Endothelial cell of umbilical vein (primary cell): ENCODE measurements at regions not wholly inside any gene's neighbourhood (a gene's known extent, or its start where the extent isn't known, plus 50 kb on each side); places are given as distances from the start of the nearest gene placed in this dataset.

Source experiments
- BruUV-seq: library from RNA; stranded (reverse); fragments of 400-500 nt; replicated peaks from 2 replicates; lab custom pipeline; 2021; lab: Mats Ljungman, UMichigan
- CTCF ChIA-PET: fragments of 300-600, 350-600 bp; sonication (Branson Sonifier 250); formaldehyde crosslinking; loops from one replicate; lab custom pipeline; 2021; ENCODE audit warnings: antibody characterized with exemption, inconsistent platforms; lab: Charles Lee
- POLR2A ChIA-PET: fragments of 300-600, 350-600 bp; sonication (Branson Sonifier 250); formaldehyde crosslinking; loops from one replicate; lab custom pipeline; 2021; ENCODE audit warnings: antibody characterized with exemption, inconsistent platforms; lab: Charles Lee
- DNase-seq: peaks from one replicate; pipeline ENCODE4 v3.0.0-alpha.2; 2011; ENCODE audit warnings: low read depth, low spot score
- FAIRE-seq: peaks from 2 replicates; lab custom pipeline; 2011; peaks lifted over from hg19 to GRCh38; lab: Jason Lieb, UNC
- H2AFZ ChIP-seq: 2 replicates; pipeline ENCODE4 v1.6.0; 2012; ENCODE audit warnings: low read depth, low read length, control low read depth, inconsistent platforms
- H3K27ac ChIP-seq: 2 replicates; pipeline ENCODE4 v1.5.1; 2011; ENCODE audit warnings: low read depth, mild to moderate bottlenecking, control low read depth, low read length, moderate library complexity; ENCODE audit not compliant: insufficient read depth
- H3K27me3 ChIP-seq, 2 experiments: 2 replicates each; pipeline versions ENCODE4 v1.6.0 to v1.6.1; 2011; ENCODE audit warnings: low read length in 2 of 2, mixed read lengths in 1 of 2; ENCODE audit not compliant: control insufficient read depth in 2 of 2, insufficient read depth in 2 of 2
- H3K36me3 ChIP-seq, 2 experiments: 2 replicates in 1 of 2; 3 replicates in 1 of 2; pipeline ENCODE4 v1.5.1; 2011; ENCODE audit warnings: low read length in 2 of 2, mild to moderate bottlenecking in 1 of 2, moderate library complexity in 1 of 2; ENCODE audit not compliant: control insufficient read depth in 2 of 2, insufficient read depth in 2 of 2; ENCODE audit errors: extremely low read depth in 1 of 2
- H3K4me1 ChIP-seq: 3 replicates; pipeline ENCODE4 v1.5.1; 2011; ENCODE audit warnings: mild to moderate bottlenecking, low read length; ENCODE audit not compliant: control insufficient read depth, insufficient read depth; ENCODE audit errors: extremely low read depth
- H3K4me2 ChIP-seq: 2 replicates; pipeline ENCODE4 v1.6.1; 2011; ENCODE audit warnings: low read length, control low read depth, mixed read lengths; ENCODE audit not compliant: insufficient read depth
- H3K4me3 ChIP-seq, 3 experiments: fragments of 200-600 bp in 1 of 3; sonication (generic), shearing (Covaris generic) in 1 of 3; replicated peaks in 1 of 3; 2 replicates each; pipeline ENCODE4 v1.5.1; 2011 to 2016; ENCODE audit warnings: control low read depth in 3 of 3, low read length in 3 of 3, mild to moderate bottlenecking in 2 of 3, inconsistent platforms in 1 of 3, low read depth in 1 of 3, moderate library complexity in 1 of 3; ENCODE audit not compliant: insufficient read depth in 1 of 3
- H3K79me2 ChIP-seq: 2 replicates; pipeline ENCODE4 v1.6.0; 2012; ENCODE audit warnings: low read length, inconsistent platforms; ENCODE audit not compliant: control insufficient read depth, insufficient read depth
- H3K9ac ChIP-seq: replicated peaks from 2 replicates; pipeline ENCODE3; 2011; ENCODE audit warnings: low read length, control low read depth; ENCODE audit not compliant: insufficient read depth; ENCODE audit errors: extremely low read depth
- H3K9me1 ChIP-seq: replicated peaks from 3 replicates; pipeline ENCODE4 v1.6.0; 2011; ENCODE audit warnings: mild to moderate bottlenecking, low read length; ENCODE audit not compliant: control insufficient read depth, insufficient read depth; ENCODE audit errors: extremely low read depth
- H3K9me3 ChIP-seq: replicated peaks from 2 replicates; pipeline ENCODE4 v1.5.1; 2012; ENCODE audit warnings: low read length, inconsistent platforms; ENCODE audit not compliant: control insufficient read depth, insufficient read depth
- H4K20me1 ChIP-seq: replicated peaks from 2 replicates; pipeline ENCODE3; 2011; ENCODE audit warnings: mild to moderate bottlenecking, low read length; ENCODE audit not compliant: control insufficient read depth, insufficient read depth; ENCODE audit errors: extremely low read depth
- CTCF ChIP-seq, 2 donors: IDR thresholded peaks; 1 replicate in 1 of 2; 2 replicates in 1 of 2; pipeline ENCODE4 v1.5.1; 2011; ENCODE audit warnings: low read length in 2 of 2, mild to moderate bottlenecking in 2 of 2, moderate library complexity in 2 of 2, control low read depth in 1 of 2, inconsistent platforms in 1 of 2, low read depth in 1 of 2; ENCODE audit not compliant: insufficient read depth in 1 of 2; ENCODE audit errors: extremely low read depth in 1 of 2
- EZH2 ChIP-seq: IDR thresholded peaks from 2 replicates; pipeline ENCODE4 v1.6.1; 2012; ENCODE audit warnings: borderline replicate concordance, low read depth, mild to moderate bottlenecking, moderate library complexity, low read length, inconsistent platforms; ENCODE audit not compliant: severe bottlenecking
- FOS ChIP-seq: IDR thresholded peaks from 2 replicates; pipeline ENCODE4 v1.6.1; 2011; ENCODE audit warnings: mild to moderate bottlenecking, low read length, moderate library complexity, borderline replicate concordance; ENCODE audit not compliant: insufficient read depth
- GATA2 ChIP-seq: IDR thresholded peaks from 2 replicates; pipeline ENCODE4 v1.7.0; 2011; ENCODE audit warnings: low read depth, mild to moderate bottlenecking, moderate library complexity, mixed read lengths, low read length; ENCODE audit not compliant: insufficient read length, insufficient read depth
- JUN ChIP-seq: IDR thresholded peaks from 2 replicates; pipeline ENCODE4 v1.6.1; 2011; ENCODE audit warnings: borderline replicate concordance, low read depth; ENCODE audit not compliant: insufficient read length, insufficient read depth
- MAX ChIP-seq: IDR thresholded peaks from 2 replicates; pipeline ENCODE4 v1.6.1; 2011; ENCODE audit not compliant: insufficient read depth, insufficient read length
- MYC ChIP-seq: IDR thresholded peaks from one replicate; pipeline ENCODE4 v1.6.1; 2011; ENCODE audit warnings: mild to moderate bottlenecking, low read depth, low read length
- POLR2A ChIP-seq: IDR thresholded peaks from 2 replicates; pipeline ENCODE4 v1.6.1; 2012; ENCODE audit warnings: low read depth, mild to moderate bottlenecking, control low read depth, low read length
- POLR2AphosphoS5 ChIP-seq: IDR thresholded peaks from 2 replicates; pipeline ENCODE4 v1.6.1; 2012; ENCODE audit warnings: low read depth, mild to moderate bottlenecking, control low read depth, low read length, moderate library complexity; ENCODE audit not compliant: insufficient read depth
- dilution Hi-C: fragments of 300-500 bp; cut with MboI; formaldehyde crosslinking; loops from one replicate; pipeline ENCODE4 v1.15.0; 2019; ENCODE audit warnings: low sequenced_read_pairs; ENCODE audit not compliant: extremely low pct_ligation_motif_present
- intact Hi-C: fragments of 100-400 bp; cut with micrococcal nuclease; formaldehyde crosslinking; loops from one replicate; pipeline ENCODE4 v1.10.0; 2022

GRCh38 chr15:95377258-95377852 lies 953.1 kb upstream of the NR2F2 start:
- POLR2A ChIA-PET = no interaction called here
- H3K79me2 ChIP-seq = no peaks in the 10 kb centered on the region
- no peak overlapping the region for H3K4me2 ChIP-seq
- H3K4me3 ChIP-seq = no peak overlapping the region
- no peak overlapping the region for H2AFZ ChIP-seq
- H4K20me1 ChIP-seq = no peaks in the 10 kb centered on the region
- CTCF ChIA-PET = no interaction called here
- H3K9me1 ChIP-seq = no peaks in the 10 kb centered on the region
- H3K27ac ChIP-seq = no peak overlapping the region
- intact Hi-C loops (no loop called here), dilution Hi-C loops (no loop called here)
- no TSS peak for BruUV-seq
- H3K27me3 ChIP-seq = no peaks in the 10 kb centered on the region
- TF ChIP-seq MYC (no peak), EZH2 (no peak), FOS (no peak), CTCF (IDR thresholded peaks at IDR 0.05; ENCODE audit: extremely low read depth in 1 of 2, insufficient read depth in 1 of 2, low read depth in 1 of 2, low read length in 2 of 2) (no peak), MAX (no peak), POLR2A (no peak), POLR2AphosphoS5 (no peak), GATA2 (no peak), JUN (no peak)
- H3K4me1 ChIP-seq = no peaks in the 10 kb centered on the region
- FAIRE-seq = no peak
- no peaks in the 10 kb centered on the region for H3K36me3 ChIP-seq
- H3K9ac ChIP-seq = no peak overlapping the region
- H3K9me3 ChIP-seq = no peaks in the 10 kb centered on the region
- DNase-seq = no peak
